ENCODE measurements at regions not wholly inside any gene's neighbourhood (a gene's known extent, or its start where the extent isn't known, plus 50 kb on each side); places are given as distances from the start of the nearest gene placed in this dataset.

DNA sequence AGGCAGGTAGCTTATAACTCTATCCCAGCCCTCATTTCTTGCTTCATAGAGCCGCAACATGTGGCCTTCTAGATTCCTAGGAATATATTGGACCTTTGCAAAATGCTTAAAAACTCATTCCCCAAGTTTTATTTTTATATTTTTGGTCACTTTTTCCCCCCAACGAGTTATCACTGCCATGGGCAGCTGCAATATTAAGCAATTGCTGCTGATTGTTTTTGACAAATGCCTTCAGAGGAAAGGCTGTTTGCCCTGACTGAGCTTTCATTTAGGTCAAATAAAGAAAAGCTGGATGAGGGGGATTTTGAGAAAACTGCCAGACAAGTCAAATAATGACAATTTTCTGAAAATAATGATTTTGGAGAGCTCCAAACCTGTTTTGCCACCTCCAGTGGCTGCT, 976.9 kb upstream of the MBL2 start:
- no peak for DNase-seq (ENCODE audit: low read depth in 2 of 3, low spot score in 1 of 3)

DNA sequence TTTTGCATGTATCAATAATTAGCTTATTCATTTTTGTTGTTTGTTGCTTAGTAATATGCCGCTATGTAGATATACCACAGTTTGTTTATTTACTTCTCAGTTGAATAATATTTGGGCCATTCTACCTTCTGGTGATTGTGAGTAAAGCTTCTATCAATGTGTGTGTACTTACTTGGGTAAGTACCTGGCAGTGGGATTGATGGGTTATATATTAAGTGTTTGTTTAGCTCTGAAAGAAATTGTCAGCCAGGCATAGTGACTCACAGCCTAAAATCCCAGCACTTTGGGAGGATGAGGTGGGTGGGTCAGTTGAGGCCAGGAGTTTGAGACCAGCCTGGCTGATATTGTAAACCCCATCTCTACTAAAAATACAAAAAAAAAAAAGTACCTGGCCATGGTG, 975.7 kb upstream of the MBL2 start:
- DNase-seq (ENCODE audit: low read depth in 2 of 3, low spot score in 1 of 3), result no peak

DNA sequence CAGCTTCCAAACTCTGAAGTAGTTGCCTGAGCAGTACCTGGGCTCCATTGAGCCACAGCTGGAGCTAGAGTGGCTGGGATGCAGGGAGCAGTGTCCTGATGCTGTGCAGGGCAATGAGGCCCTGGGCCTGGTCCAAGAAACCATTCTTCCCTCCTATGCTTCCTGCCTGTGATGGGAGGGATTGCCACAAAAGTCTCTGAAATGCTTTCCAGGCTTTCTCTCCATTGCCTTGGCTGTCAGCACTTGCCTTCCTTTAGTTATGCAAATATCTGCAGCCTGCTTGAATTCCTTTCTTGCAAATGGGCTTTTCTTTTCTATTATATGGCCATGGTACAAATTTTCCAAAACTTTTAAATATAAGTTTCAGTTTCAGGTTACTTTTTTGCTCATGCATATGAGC, 972.2 kb upstream of the MBL2 start:
- DNase-seq (ENCODE audit: low read depth in 2 of 3, low spot score in 1 of 3), result no peak

DNA sequence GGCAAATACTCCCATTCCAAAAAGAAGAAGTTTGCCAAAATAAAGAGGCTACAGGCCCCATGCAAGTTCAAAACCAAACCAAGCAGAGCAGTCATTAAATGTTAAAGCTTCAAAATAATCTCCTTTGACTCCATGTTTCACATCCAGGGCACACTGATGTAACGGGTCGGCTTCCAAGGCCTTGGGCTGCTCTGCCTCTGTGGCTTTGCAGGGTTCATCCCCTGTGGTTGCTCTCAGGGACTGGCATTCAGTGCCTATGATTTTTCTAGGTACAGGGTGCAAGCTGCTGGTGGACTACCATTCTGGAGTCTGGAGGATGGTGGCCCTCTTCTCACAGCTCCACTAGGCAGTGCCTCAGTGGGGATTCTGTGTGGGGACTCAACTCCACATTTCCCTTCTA, 971.6 kb upstream of the MBL2 start:
- DNase-seq (ENCODE audit: low read depth in 2 of 3, low spot score in 1 of 3), result no peak

DNA sequence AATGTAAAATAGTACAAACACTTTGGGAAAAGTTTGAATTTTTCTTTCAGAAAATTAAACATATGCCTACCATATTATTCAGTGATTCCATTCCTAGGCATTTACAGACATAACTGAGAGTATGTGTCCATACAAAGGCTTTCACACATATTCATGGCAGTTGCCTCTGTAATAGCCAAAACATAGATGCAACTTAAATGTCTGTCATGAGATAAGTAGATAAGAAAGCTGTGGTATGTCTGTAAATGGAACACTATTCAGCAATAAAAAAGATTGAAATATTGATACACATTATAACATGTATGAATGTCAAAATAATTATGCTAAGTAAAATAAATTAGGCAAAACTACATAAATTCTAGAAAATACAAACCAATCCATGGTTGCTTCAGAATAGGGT, 964.5 kb upstream of the MBL2 start:
- no peak for DNase-seq (ENCODE audit: low read depth in 2 of 3, low spot score in 1 of 3)

DNA sequence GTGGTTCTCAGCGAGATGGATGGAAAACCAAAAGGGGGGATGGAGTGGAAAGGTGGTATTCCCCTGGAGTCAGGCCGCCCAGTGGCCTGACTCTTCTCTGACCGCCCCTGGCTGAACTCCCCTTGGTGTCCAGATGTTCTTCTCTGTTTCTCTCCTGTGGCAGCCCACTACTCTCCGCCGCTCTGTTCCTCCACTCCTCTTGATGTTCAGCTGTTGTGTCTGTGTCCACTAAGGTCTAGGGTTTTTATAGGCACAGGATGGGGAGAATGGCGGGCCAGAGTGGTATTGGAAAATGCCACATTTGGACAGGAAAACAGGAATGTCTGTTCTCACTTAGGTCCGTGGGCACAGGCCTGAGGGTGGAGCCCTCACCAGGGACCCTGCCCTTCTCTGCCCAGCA, 954.3 kb upstream of the MBL2 start:
- no peak for DNase-seq (ENCODE audit: low read depth in 2 of 3, low spot score in 1 of 3)

DNA sequence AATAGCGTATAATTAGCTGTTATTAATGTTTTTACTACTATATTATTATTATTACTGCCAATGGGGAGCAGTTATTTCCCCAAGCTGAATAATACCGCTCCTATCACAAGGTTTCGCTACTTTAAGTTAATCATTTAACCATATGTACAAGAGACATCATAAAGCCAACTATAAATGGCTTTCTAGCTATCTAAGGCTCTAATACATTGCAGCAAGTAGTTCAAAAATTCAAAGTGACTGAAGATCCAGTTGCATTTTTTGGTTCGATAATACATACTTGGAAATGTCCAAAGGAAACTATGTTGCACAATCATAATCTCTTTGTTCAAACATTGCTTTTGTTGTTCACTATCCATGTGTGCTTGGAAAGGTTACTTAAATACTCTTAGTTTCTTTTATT, 952.0 kb upstream of the MBL2 start:
- DNase-seq (ENCODE audit: low read depth in 2 of 3, low spot score in 1 of 3), result no peak

DNA sequence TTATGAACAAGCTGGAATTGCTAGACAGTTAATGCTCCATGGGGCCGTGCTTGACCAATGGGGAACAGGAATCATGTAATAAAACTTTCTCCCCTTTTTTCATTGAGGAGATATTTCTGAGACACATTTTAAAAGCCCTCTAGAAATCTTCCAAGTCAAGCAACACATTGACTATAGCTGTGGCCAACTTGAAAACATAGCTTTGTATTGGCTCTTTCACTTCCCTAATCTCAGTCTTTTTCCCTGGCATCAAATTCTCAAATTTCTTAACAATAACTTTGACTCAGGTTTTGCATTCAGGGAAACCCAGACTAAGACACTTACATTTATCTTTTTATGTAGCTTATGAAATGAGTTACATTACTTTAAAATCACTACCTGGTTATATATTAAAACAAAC, 947.1 kb upstream of the MBL2 start:
- DNase-seq (ENCODE audit: low read depth in 2 of 3, low spot score in 1 of 3), result no peak

DNA sequence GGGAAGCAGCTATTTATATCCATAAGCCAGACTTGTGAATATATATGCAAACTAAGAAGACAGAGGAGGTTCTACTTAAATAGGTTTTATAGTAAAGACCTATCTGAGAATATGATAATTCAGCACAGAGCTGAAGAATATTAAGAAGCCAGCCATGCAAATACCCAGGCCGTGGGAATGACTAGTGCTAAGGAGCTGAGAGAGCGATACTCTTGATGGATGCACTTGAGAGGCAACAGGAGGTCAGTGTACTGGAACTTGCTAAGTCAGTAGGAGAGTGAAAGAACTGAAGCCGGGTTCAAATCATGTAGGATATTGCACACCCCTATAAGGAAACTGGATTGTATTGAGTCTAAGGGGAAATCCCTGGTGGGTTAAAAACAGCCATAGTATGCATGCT, 943.6 kb upstream of the MBL2 start:
- no peak for DNase-seq (ENCODE audit: low read depth in 2 of 3, low spot score in 1 of 3)

DNA sequence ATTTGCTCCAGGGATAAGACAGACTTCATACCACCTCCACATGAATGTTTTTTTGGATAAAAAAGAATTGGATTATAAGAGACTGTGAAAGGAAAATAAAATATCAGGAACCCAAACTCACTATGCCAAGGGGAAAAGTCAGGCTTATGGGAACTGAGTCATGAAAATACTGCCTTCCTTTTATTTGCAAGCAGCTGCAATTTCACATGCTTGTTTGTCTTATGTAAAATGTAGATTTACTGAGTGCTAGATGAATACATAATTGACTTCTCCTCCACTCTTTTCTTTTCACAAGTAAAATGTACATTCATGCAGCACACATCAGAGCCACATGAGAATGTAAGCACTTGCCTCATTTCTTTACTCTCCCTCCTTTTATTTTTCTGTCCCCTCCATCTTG, 940.8 kb upstream of the MBL2 start:
- no peak for DNase-seq (ENCODE audit: low read depth in 2 of 3, low spot score in 1 of 3)

DNA sequence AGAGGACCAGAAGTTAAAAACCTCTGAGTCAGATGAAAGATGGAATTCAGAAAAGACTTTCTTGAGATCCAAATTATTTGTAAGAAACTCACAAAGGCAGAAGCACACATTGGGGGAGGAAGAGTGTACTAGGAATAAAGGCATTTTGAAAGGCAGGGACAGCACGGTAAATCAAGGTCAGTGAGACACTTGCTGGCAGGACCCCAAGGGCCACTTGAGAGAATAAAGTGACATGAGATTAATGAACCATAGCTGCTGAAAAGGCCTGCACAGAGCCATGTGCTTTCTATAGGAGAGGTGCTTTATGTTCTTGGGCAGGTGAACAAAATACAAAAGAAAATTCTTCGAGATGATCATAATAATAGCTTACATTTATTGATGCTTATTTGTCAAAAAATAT, 929.9 kb upstream of the MBL2 start:
- no peak for DNase-seq (ENCODE audit: low read depth in 2 of 3, low spot score in 1 of 3)

DNA sequence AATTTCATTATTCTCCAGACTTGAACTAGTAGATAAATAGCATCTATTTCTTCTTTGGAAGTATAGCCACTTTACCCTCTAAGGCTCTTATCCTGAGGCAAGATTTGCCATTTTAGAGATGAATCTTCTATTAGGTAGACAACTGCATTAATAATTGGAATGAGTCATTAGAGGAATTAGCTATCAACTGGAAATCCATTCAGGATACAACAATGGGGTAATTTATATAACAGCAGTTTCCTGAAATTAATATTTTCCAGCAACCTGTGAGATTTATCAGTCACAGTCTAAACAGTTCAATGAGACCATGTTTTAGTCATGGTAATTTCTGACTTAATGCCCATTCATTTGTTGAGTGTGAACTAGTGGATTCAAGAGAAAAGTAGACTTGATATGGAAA, 928.6 kb upstream of the MBL2 start:
- no peak for DNase-seq (ENCODE audit: low read depth in 2 of 3, low spot score in 1 of 3)

DNA sequence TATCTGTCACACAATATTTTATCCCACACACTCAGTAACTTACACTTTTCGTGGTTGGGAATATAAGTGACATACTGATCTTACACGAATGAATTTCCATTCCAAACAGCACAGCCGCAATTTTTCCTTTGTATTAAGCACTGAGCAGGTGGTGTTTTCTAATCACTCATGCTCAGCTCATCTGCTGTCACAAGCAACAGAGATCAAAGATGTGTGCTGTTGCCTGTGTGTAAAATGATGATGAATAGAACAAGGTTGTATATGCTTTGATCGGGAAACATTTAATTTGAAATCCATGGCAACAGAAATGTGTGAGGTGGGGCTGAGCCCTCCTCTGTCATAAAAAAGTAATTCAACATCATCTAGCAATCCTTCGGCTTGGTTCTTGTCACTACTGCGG, 927.7 kb upstream of the MBL2 start:
- no peak for DNase-seq (ENCODE audit: low read depth in 2 of 3, low spot score in 1 of 3)

DNA sequence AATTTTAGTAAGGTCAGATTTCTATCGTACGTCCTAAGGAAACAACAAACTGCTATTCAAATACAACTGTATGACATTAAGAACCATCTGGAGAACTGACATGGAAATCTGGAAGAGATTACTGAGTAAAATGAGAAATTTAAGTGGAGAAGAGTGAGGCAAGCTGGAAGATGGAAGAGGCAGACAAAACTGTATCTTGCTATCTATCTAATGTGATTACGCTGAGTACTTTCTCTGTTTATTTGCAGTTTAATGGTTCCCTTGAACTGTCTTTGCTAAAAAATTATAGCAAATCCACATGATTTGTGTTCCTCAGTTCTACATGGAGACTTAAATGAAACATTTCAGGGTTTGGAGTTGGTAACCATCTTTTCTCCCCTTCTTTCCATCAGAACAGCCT, 927.1 kb upstream of the MBL2 start:
- no peak for DNase-seq (ENCODE audit: low read depth in 2 of 3, low spot score in 1 of 3)

DNA sequence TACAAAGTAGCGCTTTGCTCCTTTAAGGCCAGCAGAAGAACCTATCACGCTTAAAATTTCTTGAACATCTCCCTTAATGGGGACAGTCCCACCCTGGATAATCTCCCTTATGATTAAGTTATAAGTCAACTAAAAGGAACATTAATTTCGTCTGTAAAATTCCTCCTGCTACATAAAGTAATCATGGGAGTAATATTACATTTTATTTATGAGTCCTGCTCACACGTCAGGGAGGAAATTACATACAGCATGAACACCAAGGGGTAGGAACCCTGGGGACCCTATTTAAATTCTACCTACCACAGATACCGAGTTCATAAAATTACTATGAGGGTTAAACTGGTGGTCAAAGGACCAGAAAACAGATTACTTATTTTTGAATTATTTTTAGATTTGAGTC, 926.6 kb upstream of the MBL2 start:
- no peak for DNase-seq (ENCODE audit: low read depth in 2 of 3, low spot score in 1 of 3)

DNA sequence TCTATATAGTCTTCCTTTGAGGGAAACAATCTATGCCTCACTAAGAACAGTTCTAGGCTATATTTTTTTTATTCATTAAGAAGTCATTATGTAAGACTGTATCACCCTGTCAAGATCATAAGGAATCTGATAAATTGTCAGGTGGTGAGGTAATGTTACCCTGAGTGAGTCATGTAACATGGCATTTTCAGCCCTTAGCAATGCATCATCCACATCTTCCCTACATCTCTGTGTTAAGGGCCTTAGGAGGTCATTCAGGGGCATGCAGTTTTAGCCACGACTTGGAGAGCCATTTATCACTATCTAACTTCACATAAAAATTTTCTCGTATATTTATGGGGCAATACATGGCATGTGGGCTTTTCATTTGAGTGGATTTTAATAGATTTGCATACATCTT, 924.5 kb upstream of the MBL2 start:
- no peak for DNase-seq (ENCODE audit: low read depth in 2 of 3, low spot score in 1 of 3)

DNA sequence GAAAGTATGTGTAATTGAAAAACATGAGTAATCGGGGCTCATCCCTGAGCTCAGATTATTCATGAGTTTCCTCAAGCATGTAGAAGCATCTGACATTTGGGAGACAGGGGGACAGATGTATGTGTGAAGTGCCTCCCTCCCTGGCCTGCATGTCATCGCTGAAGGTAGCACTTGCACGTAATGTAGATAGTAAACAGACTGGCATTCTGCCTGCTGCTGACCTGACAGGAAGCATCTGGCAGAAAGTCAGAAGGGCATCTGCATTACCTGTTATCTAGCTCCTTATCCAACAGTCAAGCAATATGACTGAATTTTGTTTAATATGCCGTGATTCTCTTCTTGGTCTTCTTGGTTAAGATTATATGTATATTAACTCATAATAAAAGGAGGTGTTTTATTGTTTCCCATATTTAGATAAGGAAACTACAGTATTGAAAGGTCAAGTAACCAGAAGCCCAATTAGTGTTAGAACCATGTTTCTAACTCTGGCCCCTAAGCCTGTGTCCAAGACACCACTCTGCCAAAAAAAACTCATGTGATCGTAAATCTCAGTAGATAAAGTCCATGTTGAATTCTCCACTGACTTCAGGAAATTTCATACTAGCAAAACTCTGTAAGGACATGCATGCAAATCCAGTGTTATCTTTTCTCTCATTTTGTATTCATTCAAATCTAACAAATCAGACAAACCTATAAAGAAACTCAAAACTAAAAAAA, 918.1 kb upstream of the MBL2 start:
- no peak for DNase-seq (ENCODE audit: low read depth in 2 of 3, low spot score in 1 of 3)

DNA sequence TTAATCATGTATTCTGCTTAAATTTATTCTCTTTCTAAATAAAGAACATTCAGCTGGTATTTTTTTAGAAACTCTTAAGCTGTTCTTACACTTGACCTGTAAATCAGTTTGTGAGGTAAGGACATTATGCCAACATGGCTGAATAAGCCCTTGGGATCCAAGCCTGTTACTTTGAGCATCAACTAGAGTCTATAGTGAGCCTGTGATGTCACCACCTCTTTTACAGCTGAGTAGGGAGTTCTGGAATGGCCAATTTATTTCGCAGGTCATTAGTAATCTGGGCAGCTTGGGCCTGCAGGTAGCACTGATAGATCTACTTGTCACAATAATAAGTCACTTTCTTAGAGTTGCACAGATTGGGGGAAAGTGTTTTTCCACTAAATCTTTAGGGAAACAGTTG, 915.2 kb upstream of the MBL2 start:
- DNase-seq (ENCODE audit: low read depth in 2 of 3, low spot score in 1 of 3), result no peak

DNA sequence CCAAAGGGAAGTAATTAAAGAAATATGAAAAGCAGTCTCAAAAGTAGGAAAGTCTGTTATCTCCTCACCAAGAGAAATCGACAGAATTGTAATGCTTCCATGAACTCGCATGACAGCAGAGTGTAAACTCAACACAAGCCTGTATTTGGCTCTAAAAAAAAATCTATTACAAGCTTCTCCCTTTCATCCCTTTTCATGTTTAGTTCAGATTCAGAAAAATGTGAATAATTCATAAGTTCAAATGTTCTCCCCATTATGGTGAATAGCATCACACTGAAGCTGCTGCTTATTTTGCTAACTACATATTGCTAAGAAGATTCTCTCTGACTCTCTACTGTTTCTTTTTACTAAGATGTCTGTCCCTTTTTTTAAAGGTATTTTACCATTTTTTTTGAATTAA, 910.3 kb upstream of the MBL2 start:
- no peak for DNase-seq (ENCODE audit: low read depth in 2 of 3, low spot score in 1 of 3)

DNA sequence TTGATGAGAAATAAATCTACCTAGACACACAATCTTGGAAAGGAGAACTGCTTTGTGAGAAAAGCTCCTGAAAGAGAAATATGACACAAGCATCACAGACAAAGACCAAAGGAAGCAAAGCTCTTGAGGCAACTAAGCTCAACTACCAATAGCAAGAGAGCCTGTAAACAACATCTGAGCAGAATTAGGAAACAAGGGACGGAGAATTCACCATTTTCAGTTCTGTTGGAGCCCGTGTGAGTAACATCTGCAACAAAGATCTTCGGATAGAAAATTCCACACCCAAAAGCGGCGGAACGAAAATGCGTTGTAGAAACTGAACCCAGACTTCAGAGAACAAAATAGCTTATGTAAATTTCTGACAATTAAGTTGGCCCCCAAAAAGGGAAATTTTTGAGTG, 909.9 kb upstream of the MBL2 start:
- DNase-seq (ENCODE audit: low read depth in 2 of 3, low spot score in 1 of 3), result no peak

DNA sequence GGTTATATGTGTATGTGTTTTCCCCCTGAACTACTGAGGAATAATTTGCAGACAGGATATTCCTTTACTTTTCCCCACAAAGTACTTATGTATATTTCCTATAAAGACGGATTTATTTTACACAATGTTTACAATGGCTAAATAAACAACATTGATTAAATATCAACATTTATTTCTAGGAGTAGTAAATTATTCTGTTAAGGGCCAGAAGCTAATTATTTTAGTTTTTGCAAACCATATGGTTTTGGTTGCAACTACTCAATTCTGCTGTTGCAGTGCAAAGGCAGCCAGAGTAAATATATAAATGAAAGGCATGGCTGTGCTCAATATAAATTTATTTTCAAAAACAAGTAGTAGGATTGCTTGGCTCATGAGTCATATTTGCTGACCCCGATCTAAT, 907.1 kb upstream of the MBL2 start:
- no peak for DNase-seq (ENCODE audit: low read depth in 2 of 3, low spot score in 1 of 3)

DNA sequence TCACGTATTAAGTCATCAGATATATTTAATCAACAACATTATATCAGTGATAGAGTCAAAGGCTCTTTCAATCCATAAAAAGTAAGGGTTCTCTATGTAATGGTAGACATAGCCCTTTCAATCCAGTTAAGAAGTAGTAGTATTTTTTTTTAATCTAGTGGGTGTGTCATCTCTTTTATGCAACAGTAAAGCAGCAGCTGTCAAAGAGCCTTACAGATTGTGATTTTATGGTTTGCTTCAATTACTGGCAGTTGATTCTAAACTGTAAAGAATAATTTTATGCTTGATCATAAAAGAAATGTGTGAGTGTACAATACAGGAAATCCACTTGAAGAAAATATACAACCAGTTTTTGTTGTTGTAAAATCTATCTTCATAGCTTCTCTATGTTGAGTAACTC, 902.6 kb upstream of the MBL2 start:
- no peak for DNase-seq (ENCODE audit: low read depth in 2 of 3, low spot score in 1 of 3)

DNA sequence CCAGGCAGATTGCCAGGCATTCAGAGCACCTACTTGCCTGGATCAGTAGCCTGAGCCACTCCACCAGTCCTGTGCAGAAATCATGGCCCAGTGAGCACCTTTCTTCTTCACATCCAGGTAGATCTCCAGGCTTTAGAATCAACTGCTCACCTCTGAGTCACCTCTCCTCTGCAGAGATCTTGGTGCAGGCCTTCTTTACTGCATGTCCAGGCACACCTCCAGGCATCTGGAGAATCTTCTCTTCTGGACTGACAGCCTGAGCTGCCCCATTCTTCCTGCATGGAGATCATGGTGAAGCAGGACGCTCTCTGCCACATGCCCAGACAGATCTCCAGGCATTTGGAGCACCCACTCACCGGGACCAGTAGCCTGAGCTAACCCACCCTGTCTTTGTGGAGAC, 894.5 kb upstream of the MBL2 start:
- no peak for DNase-seq (ENCODE audit: low read depth in 2 of 3, low spot score in 1 of 3)

Measured in stimulated activated CD4-positive, alpha-beta T cell treated with anti-CD3 and anti-CD28 coated beads, Interleukin-12 subunit alpha, Interleukin-12 subunit beta, amount 100 ng/mL, for 48 hours (primary cell).